ENCODE measurements at regions not wholly inside any gene's neighbourhood (a gene's known extent, or its start where the extent isn't known, plus 50 kb on each side); places are given as distances from the start of the nearest gene placed in this dataset.

GRCh38 chr12:40444174-40444573, 219.4 kb downstream of the LRRK2 start:
- no peak for TF ChIP-seq CTCF (IDR thresholded peaks at IDR 0.05)
- no peak for TF ChIP-seq POLR2A (IDR thresholded peaks at IDR 0.05)
- no peak for TF ChIP-seq EP300 (IDR thresholded peaks at IDR 0.05)
- no peak for TF ChIP-seq POLR2AphosphoS5 (IDR thresholded peaks at IDR 0.05)

Measured in stomach (tissue), 4 donors.